PC-3 (cell line): ENCODE measurements at regions not wholly inside any gene's neighbourhood (a gene's known extent, or its start where the extent isn't known, plus 50 kb on each side); places are given as distances from the start of the nearest gene placed in this dataset.

Source experiments
- ATAC-seq: fragments of 200-7000 bp; cut with Tn5 transposase; 2 replicates; pipeline ENCODE4 v1.9.1; 2020; ENCODE audit warnings: mild to moderate bottlenecking, moderate library complexity
- BruUV-seq: library from RNA; stranded (reverse); fragments of 400-500 nt; replicated peaks from 2 replicates; lab custom pipeline; 2021; lab: Mats Ljungman, UMichigan
- CTCF ChIA-PET: fragments of 300-600 bp; sonication (Branson Sonifier 250); formaldehyde crosslinking; loops from one replicate; lab custom pipeline; 2022; ENCODE audit warnings: antibody characterized with exemption; lab: Charles Lee
- POLR2A ChIA-PET: fragments of 300-600 bp; sonication (Branson Sonifier 250); formaldehyde crosslinking; loops from one replicate; lab custom pipeline; 2022; ENCODE audit warnings: antibody characterized with exemption; ENCODE audit not compliant: unreplicated experiment; lab: Charles Lee
- DNase-seq: peaks from one replicate; pipeline ENCODE4 v3.0.0-alpha.2; 2015
- H2AFZ ChIP-seq: fragments of 300-600 bp; sonication (generic); 2 replicates; pipeline ENCODE4 v1.6.0; 2016; ENCODE audit warnings: antibody characterized with exemption, low read length
- H3F3A ChIP-seq: fragments of 300-600 bp; sonication (generic); one replicate; pipeline ENCODE4 v1.6.0; 2017; ENCODE audit warnings: antibody characterized with exemption, low read length, control low read depth, mild to moderate bottlenecking; ENCODE audit not compliant: unreplicated experiment
- H3K27ac ChIP-seq: fragments of 300-600 bp; sonication (generic); 2 replicates; pipeline ENCODE4 v1.5.1; 2016; ENCODE audit warnings: mild to moderate bottlenecking, low read length
- H3K27me3 ChIP-seq: fragments of 300-600 bp; sonication (generic); 2 replicates; pipeline ENCODE4 v1.6.1; 2016; ENCODE audit warnings: low read length, mixed read lengths
- H3K36me3 ChIP-seq: fragments of 300-600 bp; sonication (generic); 2 replicates; pipeline ENCODE4 v1.6.1; 2016; ENCODE audit warnings: low read depth, mixed run types, low read length, mixed read lengths
- H3K4me1 ChIP-seq: fragments of 300-600 bp; sonication (generic); 2 replicates; pipeline ENCODE4 v1.5.1; 2016; ENCODE audit warnings: low read length; ENCODE audit not compliant: insufficient read depth
- H3K4me2 ChIP-seq: fragments of 300-600 bp; sonication (generic); 2 replicates; pipeline ENCODE4 v1.6.0; 2016; ENCODE audit warnings: low read length
- H3K4me3 ChIP-seq: fragments of 300-600 bp; sonication (generic); 2 replicates; pipeline ENCODE4 v1.5.1; 2016; ENCODE audit warnings: mild to moderate bottlenecking, low read length, mixed read lengths
- H3K79me2 ChIP-seq: fragments of 300-600 bp; sonication (generic); 2 replicates; pipeline ENCODE4 v1.6.1; 2017; ENCODE audit warnings: low read length, mixed read lengths
- H3K9ac ChIP-seq: fragments of 300-600 bp; sonication (generic); 2 replicates; pipeline ENCODE4 v1.6.0; 2016; ENCODE audit warnings: mild to moderate bottlenecking, low read length
- H3K9me2 ChIP-seq: fragments of 300-600 bp; sonication (generic); replicated peaks from 2 replicates; pipeline ENCODE4 v1.6.1; 2016; ENCODE audit warnings: mixed run types, low read length, mixed read lengths
- H3K9me3 ChIP-seq: fragments of 300-600 bp; sonication (generic); 2 replicates; pipeline ENCODE4 v1.6.1; 2016; ENCODE audit warnings: low read length, mixed read lengths
- H4K20me1 ChIP-seq: fragments of 300-600 bp; sonication (generic); 2 replicates; pipeline ENCODE4 v1.6.1; 2016; ENCODE audit warnings: low read length, mixed read lengths
- EZH2 ChIP-seq: fragments of 300-600 bp; sonication (generic); IDR thresholded peaks from one replicate; pipeline ENCODE4 v1.6.1; 2017; ENCODE audit warnings: antibody characterized with exemption, mild to moderate bottlenecking, low read length; ENCODE audit not compliant: unreplicated experiment
- EZH2phosphoT487 ChIP-seq: fragments of 300-600 bp; sonication (generic); IDR thresholded peaks from 2 replicates; pipeline ENCODE4 v1.6.1; 2018; ENCODE audit warnings: mild to moderate bottlenecking, antibody characterized with exemption, low read length, borderline replicate concordance
- intact Hi-C: fragments of 100-400 bp; cut with micrococcal nuclease; formaldehyde crosslinking; loops from 2 replicates; pipeline ENCODE4 v1.9.0; 2023
- TF ChIP-seq, protein P1 (sequence below): fragments of 300-600 bp; sonication (generic); conservative IDR thresholded peaks from 2 replicates; pipeline ENCODE4 v1.5.1; 2017; ENCODE audit warnings: antibody characterized with exemption, low read depth, mild to moderate bottlenecking, low read length

DNA sequence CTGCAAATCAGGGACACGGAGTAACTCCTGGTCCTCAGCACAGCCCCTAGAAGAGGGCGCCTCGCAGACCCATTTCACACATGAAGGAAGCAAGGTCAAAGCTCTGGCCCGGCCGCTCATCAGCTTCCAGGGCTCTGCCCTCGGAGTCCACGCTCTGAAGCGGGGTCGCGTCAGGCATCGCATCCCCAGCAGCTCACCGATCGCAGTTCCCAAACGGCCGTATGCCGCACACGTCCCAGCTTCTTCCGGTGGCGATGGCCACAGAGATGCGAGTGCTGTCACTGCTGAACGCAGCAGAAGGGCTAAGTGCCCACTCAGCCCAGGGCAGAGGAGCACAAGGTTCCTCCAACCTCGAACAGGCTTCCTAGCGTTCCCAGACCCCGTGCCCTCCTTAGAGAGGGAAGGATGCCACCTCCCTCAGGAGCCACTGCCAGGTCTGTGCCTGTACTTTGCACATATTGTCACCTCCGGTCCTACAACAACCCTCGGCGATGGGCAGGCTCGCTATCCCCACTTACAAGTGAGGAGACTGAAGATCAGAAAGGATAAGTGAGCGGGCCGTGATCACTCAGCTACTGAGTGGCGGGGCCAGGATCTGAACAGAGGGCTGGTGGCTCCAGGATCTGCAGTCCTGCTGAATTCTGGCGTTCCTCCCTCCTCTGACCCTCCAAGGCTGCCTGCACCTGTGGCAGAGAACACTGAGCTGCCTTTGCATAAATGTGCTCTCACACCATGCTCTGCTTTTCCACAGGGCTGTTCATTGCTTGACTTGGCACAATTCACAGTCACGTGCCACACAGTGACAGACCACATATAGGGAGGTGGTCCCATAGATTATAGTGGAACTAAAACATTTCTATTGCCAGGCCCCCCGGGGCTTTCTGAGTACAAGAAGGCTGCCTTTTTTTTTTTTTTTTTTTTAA lies 71.4 kb downstream of the COPS8 start:
- no peak overlapping the region for H3K4me2 ChIP-seq
- no TSS peak for BruUV-seq
- H3K27ac ChIP-seq, result no peak overlapping the region
- H3K9me2 ChIP-seq, result no peaks in the 10 kb centered on the region
- no peaks in the 10 kb centered on the region for H3K27me3 ChIP-seq
- H3K4me1 ChIP-seq, result no peaks in the 10 kb centered on the region
- no peak overlapping the region for H3K9ac ChIP-seq
- intact Hi-C loops, result no loop called here
- no peak overlapping the region for H3K4me3 ChIP-seq
- H3F3A ChIP-seq, result no peaks in the 10 kb centered on the region
- ChIA-PET CTCF (interaction anchor here (0.6 kb wide), 1 partner anchor 254 kb away, joined by 3 read pairs; no protein-coding TSS in a partner anchor), POLR2A (no interaction called here)
- no peak overlapping the region for H2AFZ ChIP-seq
- TF ChIP-seq, protein P1, sequence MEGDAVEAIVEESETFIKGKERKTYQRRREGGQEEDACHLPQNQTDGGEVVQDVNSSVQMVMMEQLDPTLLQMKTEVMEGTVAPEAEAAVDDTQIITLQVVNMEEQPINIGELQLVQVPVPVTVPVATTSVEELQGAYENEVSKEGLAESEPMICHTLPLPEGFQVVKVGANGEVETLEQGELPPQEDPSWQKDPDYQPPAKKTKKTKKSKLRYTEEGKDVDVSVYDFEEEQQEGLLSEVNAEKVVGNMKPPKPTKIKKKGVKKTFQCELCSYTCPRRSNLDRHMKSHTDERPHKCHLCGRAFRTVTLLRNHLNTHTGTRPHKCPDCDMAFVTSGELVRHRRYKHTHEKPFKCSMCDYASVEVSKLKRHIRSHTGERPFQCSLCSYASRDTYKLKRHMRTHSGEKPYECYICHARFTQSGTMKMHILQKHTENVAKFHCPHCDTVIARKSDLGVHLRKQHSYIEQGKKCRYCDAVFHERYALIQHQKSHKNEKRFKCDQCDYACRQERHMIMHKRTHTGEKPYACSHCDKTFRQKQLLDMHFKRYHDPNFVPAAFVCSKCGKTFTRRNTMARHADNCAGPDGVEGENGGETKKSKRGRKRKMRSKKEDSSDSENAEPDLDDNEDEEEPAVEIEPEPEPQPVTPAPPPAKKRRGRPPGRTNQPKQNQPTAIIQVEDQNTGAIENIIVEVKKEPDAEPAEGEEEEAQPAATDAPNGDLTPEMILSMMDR, result no peak
- TF ChIP-seq EZH2 (no peak), EZH2phosphoT487 (no peak)
- DNase-seq (no peak), ATAC-seq (no peak)
- no peaks in the 10 kb centered on the region for H3K9me3 ChIP-seq
- no peaks in the 10 kb centered on the region for H3K79me2 ChIP-seq
- H4K20me1 ChIP-seq, result no peaks in the 10 kb centered on the region
- no peaks in the 10 kb centered on the region for H3K36me3 ChIP-seq

DNA sequence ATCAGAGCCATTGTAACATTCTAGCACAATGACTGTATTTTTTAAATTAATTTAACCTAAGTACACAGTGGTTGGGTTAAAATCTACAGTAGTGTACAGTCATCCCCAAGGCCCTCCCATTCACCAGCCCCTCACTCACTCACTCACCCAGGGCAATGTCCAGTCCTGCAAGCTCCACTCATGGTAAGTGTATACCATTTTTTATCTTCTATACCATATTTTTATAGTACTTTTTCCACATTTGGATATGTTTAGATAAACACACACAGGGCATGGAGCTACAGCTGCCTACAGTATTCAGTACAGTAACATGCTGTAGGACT lies 72.1 kb downstream of the COPS8 start:
- Histone ChIP-seq H3K27me3 (no peaks in the 10 kb centered on the region), H2AFZ (no peak overlapping the region), H3F3A (no peaks in the 10 kb centered on the region), H3K79me2 (no peaks in the 10 kb centered on the region), H3K4me1 (no peaks in the 10 kb centered on the region), H3K9me3 (no peaks in the 10 kb centered on the region), H4K20me1 (no peaks in the 10 kb centered on the region), H3K36me3 (no peaks in the 10 kb centered on the region), H3K4me3 (no peak overlapping the region), H3K27ac (no peak overlapping the region), H3K4me2 (no peak overlapping the region), H3K9me2 (no peaks in the 10 kb centered on the region), H3K9ac (no peak overlapping the region)
- intact Hi-C loops, result no loop called here
- POLR2A ChIA-PET, result no interaction called here
- TF ChIP-seq EZH2, result no peak
- TF ChIP-seq EZH2phosphoT487, result no peak
- TF ChIP-seq, protein P1, result no peak
- CTCF ChIA-PET, result no interaction called here
- no TSS peak for BruUV-seq
- no peak for ATAC-seq
- DNase-seq, result no peak

DNA sequence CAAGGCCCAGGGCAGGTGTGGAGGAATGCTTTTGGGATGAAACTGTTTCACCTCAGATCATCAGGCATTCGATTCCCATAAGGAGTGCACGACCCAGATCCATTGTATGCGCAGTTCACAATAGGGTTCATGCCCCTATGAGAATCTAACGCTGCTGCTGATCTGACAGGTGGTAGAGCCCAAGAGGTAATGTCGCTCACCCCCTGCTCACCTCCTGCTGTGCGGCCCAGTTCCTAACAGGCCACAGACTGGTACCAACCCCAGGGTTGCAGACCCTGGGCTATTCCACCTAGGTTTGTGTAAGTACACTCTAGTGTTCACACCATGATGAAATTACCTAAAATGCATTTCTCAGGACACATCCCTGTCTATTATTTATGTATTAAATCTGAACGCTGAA lies 72.5 kb downstream of the COPS8 start:
- H4K20me1 ChIP-seq, result no peaks in the 10 kb centered on the region
- H2AFZ ChIP-seq, result no peak overlapping the region
- intact Hi-C loops, result no loop called here
- TF ChIP-seq EZH2phosphoT487 (no peak), EZH2 (no peak)
- TF ChIP-seq, protein P1, result no peak
- H3F3A ChIP-seq, result no peaks in the 10 kb centered on the region
- no peaks in the 10 kb centered on the region for H3K79me2 ChIP-seq
- no peak overlapping the region for H3K4me3 ChIP-seq
- H3K9me2 ChIP-seq, result no peaks in the 10 kb centered on the region
- no TSS peak for BruUV-seq
- H3K9ac ChIP-seq, result no peak overlapping the region
- ATAC-seq (no peak), DNase-seq (no peak)
- H3K4me1 ChIP-seq, result no peaks in the 10 kb centered on the region
- no peak overlapping the region for H3K27ac ChIP-seq
- H3K4me2 ChIP-seq, result no peak overlapping the region
- ChIA-PET CTCF (no interaction called here), POLR2A (no interaction called here)
- no peaks in the 10 kb centered on the region for H3K27me3 ChIP-seq
- H3K9me3 ChIP-seq, result no peaks in the 10 kb centered on the region
- no peaks in the 10 kb centered on the region for H3K36me3 ChIP-seq
